CD14-positive monocyte (primary cell): ENCODE measurements at regions not wholly inside any gene's neighbourhood (a gene's known extent, or its start where the extent isn't known, plus 50 kb on each side); places are given as distances from the start of the nearest gene placed in this dataset.

Source experiments
- DNase-seq, 3 donors: peaks; one replicate each; pipeline ENCODE4 v3.0.0-alpha.2; 2011 to 2022
- H2AFZ ChIP-seq: 2 replicates; pipeline ENCODE4 v1.6.0; 2012; ENCODE audit warnings: mild to moderate bottlenecking, low read depth, low read length, inconsistent platforms; ENCODE audit not compliant: insufficient read depth, poor library complexity, severe bottlenecking
- H3K27ac ChIP-seq, 2 donors: 1 replicate in 1 of 2; 2 replicates in 1 of 2; pipeline ENCODE4 v1.5.1; 2012 to 2013; ENCODE audit warnings: low read length in 2 of 2, control low read depth in 1 of 2, inconsistent platforms in 1 of 2, low read depth in 1 of 2, mild to moderate bottlenecking in 1 of 2
- H3K27me3 ChIP-seq, 2 donors: one replicate each; pipeline versions ENCODE4 v1.6.0 to v1.6.1; 2011 to 2013; ENCODE audit warnings: low read length in 2 of 2; ENCODE audit not compliant: control insufficient read depth in 2 of 2, insufficient read depth in 2 of 2
- H3K36me3 ChIP-seq, 2 donors: replicated peaks in 1 of 2; 1 replicate in 1 of 2; 2 replicates in 1 of 2; pipeline versions ENCODE4 v1.5.1 to v1.6.1; 2012 to 2013; ENCODE audit warnings: low read length in 2 of 2, control low read depth in 1 of 2, inconsistent platforms in 1 of 2, mild to moderate bottlenecking in 1 of 2; ENCODE audit not compliant: insufficient read depth in 2 of 2, control insufficient read depth in 1 of 2
- H3K4me1 ChIP-seq, 2 donors: 1 replicate in 1 of 2; 2 replicates in 1 of 2; pipeline versions ENCODE4 v1.5.1 to v1.6.1; 2012 to 2013; ENCODE audit warnings: low read length in 2 of 2, control low read depth in 1 of 2, inconsistent platforms in 1 of 2, mild to moderate bottlenecking in 1 of 2, moderate library complexity in 1 of 2; ENCODE audit not compliant: insufficient read depth in 2 of 2, control insufficient read depth in 1 of 2
- H3K4me2 ChIP-seq: replicated peaks from 2 replicates; pipeline ENCODE3; 2012; ENCODE audit warnings: low read length, moderate library complexity, mild to moderate bottlenecking; ENCODE audit not compliant: poor library complexity, severe bottlenecking; ENCODE audit errors: extremely low read depth
- H3K4me3 ChIP-seq, 3 experiments: fragments of 200-600 bp in 1 of 3; sonication (generic) in 1 of 3; replicated peaks in 1 of 3; 1 replicate in 2 of 3; 2 replicates in 1 of 3; pipeline ENCODE4 v1.5.1; 2011 to 2013; ENCODE audit warnings: low read length in 3 of 3, mild to moderate bottlenecking in 3 of 3, control low read depth in 2 of 3, low read depth in 2 of 3, inconsistent platforms in 1 of 3, moderate library complexity in 1 of 3
- H3K79me2 ChIP-seq: 2 replicates; pipeline ENCODE4 v1.6.0; 2012; ENCODE audit warnings: mild to moderate bottlenecking, control low read depth, inconsistent platforms, low read length, moderate library complexity; ENCODE audit not compliant: insufficient read depth
- H3K9ac ChIP-seq: 2 replicates; pipeline ENCODE4 v1.6.0; 2017; ENCODE audit warnings: low read length, mild to moderate bottlenecking; ENCODE audit not compliant: insufficient read depth, poor library complexity, severe bottlenecking
- H3K9me3 ChIP-seq, 2 donors: replicated peaks in 1 of 2; 1 replicate in 1 of 2; 2 replicates in 1 of 2; pipeline versions ENCODE4 v1.5.1 to v1.6.1; 2012 to 2013; ENCODE audit warnings: low read length in 2 of 2, control low read depth in 1 of 2; ENCODE audit not compliant: control insufficient read depth in 1 of 2, insufficient read depth in 1 of 2
- H4K20me1 ChIP-seq: 2 replicates; pipeline ENCODE4 v1.6.0; 2012; ENCODE audit warnings: mild to moderate bottlenecking, low read length, control low read depth, moderate library complexity; ENCODE audit not compliant: insufficient read depth
- H3K27ac Mint-ChIP-seq, 7 donors: one replicate each; pipeline ENCODE4 v1.8.0; 2020; ENCODE audit warnings: mild to moderate bottlenecking in 7 of 7, mixed read lengths in 7 of 7, moderate library complexity in 6 of 7, inconsistent platforms in 2 of 7
- H3K27me3 Mint-ChIP-seq, 3 donors: one replicate each; pipeline ENCODE4 v1.8.0; 2021 to 2022; ENCODE audit warnings: low read depth in 3 of 3, mild to moderate bottlenecking in 3 of 3, mixed read lengths in 3 of 3, moderate library complexity in 3 of 3, inconsistent platforms in 1 of 3
- H3K36me3 Mint-ChIP-seq, 2 donors: one replicate each; pipeline ENCODE4 v1.8.0; 2020; ENCODE audit warnings: mixed read lengths in 2 of 2, inconsistent platforms in 1 of 2, mild to moderate bottlenecking in 1 of 2
- H3K4me1 Mint-ChIP-seq: one replicate; pipeline ENCODE4 v1.8.0; 2020; ENCODE audit warnings: mild to moderate bottlenecking, mixed read lengths
- H3K4me3 Mint-ChIP-seq, 2 donors: one replicate each; pipeline ENCODE4 v1.8.0; 2020; ENCODE audit warnings: mild to moderate bottlenecking in 2 of 2, mixed read lengths in 2 of 2, moderate library complexity in 1 of 2
- H3K9me3 Mint-ChIP-seq, 7 donors: one replicate each; pipeline ENCODE4 v1.8.0; 2020 to 2022; ENCODE audit warnings: mixed read lengths in 7 of 7, mild to moderate bottlenecking in 6 of 7, moderate library complexity in 6 of 7, inconsistent platforms in 2 of 7
- WGBS: methylation state at CpG from one replicate; pipeline ENCODE4 v1.1.5; 2013; ENCODE audit warnings: missing lambda C conversion rate; ENCODE audit not compliant: insufficient coverage; 5-methylcytosine and 5-hydroxymethylcytosine counted together
- intact Hi-C, 2 donors: fragments of 100-400 bp; cut with micrococcal nuclease; formaldehyde crosslinking; loops; one replicate each; pipeline versions ENCODE4 v1.15.0 to v1.15.1; 2023
- TF ChIP-seq, protein P1 (sequence below): fragments of 200-600 bp; IDR thresholded peaks from one replicate; pipeline ENCODE4 v1.8.0; 2022; ENCODE audit warnings: antibody characterized with exemption, mild to moderate bottlenecking

DNA sequence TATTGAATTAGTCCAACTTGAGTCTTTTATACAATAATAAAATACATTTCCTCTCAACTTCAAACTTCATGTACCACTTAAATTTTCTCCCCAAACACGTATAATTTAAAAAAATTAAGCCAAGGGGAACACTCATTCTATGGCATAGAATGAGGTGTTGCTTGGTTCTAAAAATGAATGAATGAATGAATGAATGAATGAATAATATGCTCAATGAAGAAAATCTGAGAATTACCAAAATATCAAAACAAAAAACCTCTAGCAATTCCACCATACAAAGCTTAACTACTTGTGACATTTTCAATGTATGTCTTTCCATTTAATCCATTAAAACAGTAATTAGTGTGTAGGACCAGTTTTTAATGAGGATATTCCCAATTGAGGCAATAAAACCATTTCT is 62.7 kb upstream of the PLAC8 start:
- Mint-ChIP-seq H3K9me3 (no peaks in the 10 kb centered on the region), H3K27ac (no peak overlapping the region), H3K36me3 (peaks cover 0 to 3% of the 10 kb centered on the region in 2 donors), H3K4me1 (peaks cover 47% of the 10 kb centered on the region), H3K4me3 (no peak overlapping the region), H3K27me3 (no peaks in the 10 kb centered on the region)
- H3K9ac ChIP-seq, result no peak overlapping the region
- H3K79me2 ChIP-seq, result no peaks in the 10 kb centered on the region
- no CpG with 5 or more reads among the region's 1 CpG for WGBS
- no peaks in the 10 kb centered on the region for H3K27me3 ChIP-seq
- H4K20me1 ChIP-seq, result no peaks in the 10 kb centered on the region
- no peaks in the 10 kb centered on the region for H3K36me3 ChIP-seq
- intact Hi-C loops, result no loop called here
- TF ChIP-seq, protein P1, sequence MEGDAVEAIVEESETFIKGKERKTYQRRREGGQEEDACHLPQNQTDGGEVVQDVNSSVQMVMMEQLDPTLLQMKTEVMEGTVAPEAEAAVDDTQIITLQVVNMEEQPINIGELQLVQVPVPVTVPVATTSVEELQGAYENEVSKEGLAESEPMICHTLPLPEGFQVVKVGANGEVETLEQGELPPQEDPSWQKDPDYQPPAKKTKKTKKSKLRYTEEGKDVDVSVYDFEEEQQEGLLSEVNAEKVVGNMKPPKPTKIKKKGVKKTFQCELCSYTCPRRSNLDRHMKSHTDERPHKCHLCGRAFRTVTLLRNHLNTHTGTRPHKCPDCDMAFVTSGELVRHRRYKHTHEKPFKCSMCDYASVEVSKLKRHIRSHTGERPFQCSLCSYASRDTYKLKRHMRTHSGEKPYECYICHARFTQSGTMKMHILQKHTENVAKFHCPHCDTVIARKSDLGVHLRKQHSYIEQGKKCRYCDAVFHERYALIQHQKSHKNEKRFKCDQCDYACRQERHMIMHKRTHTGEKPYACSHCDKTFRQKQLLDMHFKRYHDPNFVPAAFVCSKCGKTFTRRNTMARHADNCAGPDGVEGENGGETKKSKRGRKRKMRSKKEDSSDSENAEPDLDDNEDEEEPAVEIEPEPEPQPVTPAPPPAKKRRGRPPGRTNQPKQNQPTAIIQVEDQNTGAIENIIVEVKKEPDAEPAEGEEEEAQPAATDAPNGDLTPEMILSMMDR, result no peak
- no peaks in the 10 kb centered on the region for H3K9me3 ChIP-seq
- no peak overlapping the region for H3K27ac ChIP-seq
- peaks cover 42 to 48% of the 10 kb centered on the region in 2 donors for H3K4me1 ChIP-seq
- no peak overlapping the region for H2AFZ ChIP-seq
- H3K4me3 ChIP-seq, result no peak overlapping the region
- DNase-seq, result no peak
- H3K4me2 ChIP-seq, result no peak overlapping the region

DNA sequence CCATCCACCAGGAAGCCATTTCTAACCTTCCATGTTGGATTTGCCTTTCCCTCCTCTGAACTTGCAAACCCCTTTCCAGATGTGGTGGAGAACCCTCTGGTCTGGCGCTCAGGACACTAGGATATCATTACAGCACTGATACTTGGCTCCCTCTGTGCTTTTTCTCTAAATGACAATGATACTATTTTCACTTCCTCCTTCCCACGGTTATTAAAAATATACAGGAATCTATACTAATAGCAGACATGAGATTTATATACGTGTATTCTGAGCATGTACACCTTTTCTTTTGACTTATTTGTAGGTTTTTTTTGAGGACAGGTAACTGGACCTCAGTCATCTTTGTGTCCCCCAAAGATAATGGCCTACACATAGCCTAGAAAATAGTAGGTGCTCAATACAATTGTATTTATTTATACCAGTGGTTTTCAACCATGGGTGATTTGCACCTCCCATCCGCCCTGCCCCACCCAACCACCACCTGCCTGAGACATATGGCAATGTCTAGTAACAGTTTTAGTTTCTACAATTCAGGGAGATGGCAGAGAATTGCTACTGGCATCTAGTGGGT is 60.4 kb upstream of the PLAC8 start:
- peak in 2 of 3 donors; percentile 33 to 46 for DNase-seq
- Mint-ChIP-seq H3K27ac (peak overlapping the region; percentile 44 to 88 (median 59)), H3K36me3 (peaks cover 0 to 3% of the 10 kb centered on the region in 2 donors), H3K9me3 (peaks cover 0 to 3% (median 0%) of the 10 kb centered on the region in 7 donors), H3K4me1 (peaks cover 53% of the 10 kb centered on the region), H3K4me3 (peak overlapping the region; percentile 56 to 88), H3K27me3 (no peaks in the 10 kb centered on the region)
- H4K20me1 ChIP-seq, result no peaks in the 10 kb centered on the region
- H3K4me3 ChIP-seq, result peak overlapping the region in 2 of 3 experiments; percentile 16 to 44
- no peaks in the 10 kb centered on the region for H3K27me3 ChIP-seq
- intact Hi-C loops, result no loop called here
- no CpG with 5 or more reads among the region's 4 CpGs for WGBS
- peaks cover 50 to 55% of the 10 kb centered on the region in 2 donors for H3K4me1 ChIP-seq
- peak overlapping the region in 1 of 2 donors; percentile 44 for H3K27ac ChIP-seq
- no peaks in the 10 kb centered on the region for H3K9me3 ChIP-seq
- peak overlapping the region; percentile 46 for H2AFZ ChIP-seq
- no peak overlapping the region for H3K9ac ChIP-seq
- peak overlapping the region; percentile 45 for H3K4me2 ChIP-seq
- TF ChIP-seq, protein P1, result no peak
- H3K79me2 ChIP-seq, result no peaks in the 10 kb centered on the region
- H3K36me3 ChIP-seq, result no peaks in the 10 kb centered on the region
